HG03025 (cell line): ENCODE measurements at regions not wholly inside any gene's neighbourhood (a gene's known extent, or its start where the extent isn't known, plus 50 kb on each side); places are given as distances from the start of the nearest gene placed in this dataset.

Experiments used
- ATAC-seq: cut with Tn5 transposase; IDR thresholded peaks from one replicate; pipeline ENCODE4 v1.9.1; 2021; ENCODE audit warnings: mild to moderate bottlenecking, moderate library complexity; ENCODE audit not compliant: unreplicated experiment, low FRiP score

DNA sequence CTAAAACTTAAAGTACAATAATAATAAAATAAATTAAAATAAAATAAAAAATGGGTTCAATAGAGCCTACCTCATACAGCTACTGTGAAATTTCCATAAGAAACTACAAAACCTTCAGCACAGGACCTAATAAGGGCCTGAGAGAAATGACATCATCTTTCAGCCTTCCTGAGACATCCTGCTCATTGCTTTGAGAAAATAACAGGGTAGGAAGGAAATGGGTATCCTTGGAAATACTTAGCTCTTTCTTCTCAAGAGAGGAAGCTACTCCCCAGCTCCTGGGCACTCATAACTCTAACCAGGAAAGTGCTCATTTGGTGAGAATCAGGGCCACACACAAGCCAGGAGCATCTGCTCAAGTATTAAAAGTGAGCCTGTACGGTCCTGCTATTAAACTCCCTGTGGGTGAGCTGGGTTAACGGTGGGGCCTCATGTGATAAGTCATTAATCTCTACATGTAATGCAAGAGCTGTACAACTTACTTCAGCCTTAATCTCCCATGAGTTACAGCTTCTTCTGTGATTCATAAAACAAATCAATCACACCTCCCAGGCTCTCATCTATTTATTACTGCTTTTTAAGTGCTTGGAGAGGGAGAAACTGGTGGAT is 141.4 kb downstream of the MAFB start:
- no peak for ATAC-seq

DNA sequence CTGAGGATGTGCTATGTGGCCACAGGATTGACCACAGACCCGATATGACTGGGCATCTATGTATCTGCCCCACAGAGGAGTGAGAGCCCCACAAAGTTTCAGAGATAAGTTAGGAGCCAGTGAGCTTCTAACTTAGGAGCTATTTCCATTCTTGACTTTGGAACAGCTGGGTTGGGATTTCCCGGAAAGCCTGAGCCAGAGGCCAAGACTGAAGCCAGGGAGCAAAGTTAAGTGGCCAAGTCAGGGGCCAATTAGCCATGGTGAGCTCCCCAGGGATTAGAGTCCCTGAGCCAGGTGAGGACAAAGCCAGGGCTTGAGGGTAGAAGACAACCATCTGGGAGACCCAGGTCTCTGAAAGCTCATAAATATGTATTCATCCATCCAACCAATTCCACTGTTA is 143.6 kb downstream of the MAFB start:
- no peak for ATAC-seq

DNA sequence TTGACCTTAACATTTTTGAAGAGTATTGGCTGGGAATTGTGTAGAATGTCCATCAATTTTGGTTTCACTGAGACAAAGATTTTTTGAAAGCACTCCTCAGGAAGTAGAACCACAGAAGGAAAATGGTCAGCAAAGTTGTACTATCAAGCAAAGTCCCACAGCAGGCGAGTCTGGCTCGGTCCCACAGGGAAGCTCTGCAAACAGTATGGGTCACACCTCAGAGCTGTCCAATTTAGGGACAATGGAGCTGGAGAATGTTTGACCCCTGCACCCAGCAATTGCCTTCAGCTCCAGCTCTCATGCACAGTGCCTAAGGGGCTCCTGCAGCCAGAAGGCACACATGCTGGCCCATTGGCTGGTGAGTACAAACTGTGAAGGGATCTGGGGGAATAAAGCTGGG is 147.0 kb downstream of the MAFB start:
- ATAC-seq: no peak

DNA sequence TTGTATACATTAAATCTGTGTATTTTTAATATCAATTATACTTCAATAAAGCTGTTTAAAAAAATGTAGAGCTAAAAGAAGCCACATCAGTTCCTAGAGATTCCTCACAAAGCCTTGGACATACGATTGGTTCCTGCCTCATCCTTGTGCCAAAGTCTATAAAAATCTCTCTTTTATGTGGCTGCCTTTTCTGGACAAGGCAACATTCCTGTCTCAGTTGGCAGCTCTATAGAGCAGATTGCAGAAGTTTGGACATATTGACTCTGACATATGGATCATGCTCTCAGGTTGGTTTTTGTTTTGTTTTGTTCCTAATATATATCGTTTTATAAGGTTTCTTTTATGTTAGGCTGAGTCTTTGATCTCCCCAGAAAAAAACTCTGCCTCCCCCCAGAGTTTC is 148.9 kb downstream of the MAFB start:
- no peak for ATAC-seq

DNA sequence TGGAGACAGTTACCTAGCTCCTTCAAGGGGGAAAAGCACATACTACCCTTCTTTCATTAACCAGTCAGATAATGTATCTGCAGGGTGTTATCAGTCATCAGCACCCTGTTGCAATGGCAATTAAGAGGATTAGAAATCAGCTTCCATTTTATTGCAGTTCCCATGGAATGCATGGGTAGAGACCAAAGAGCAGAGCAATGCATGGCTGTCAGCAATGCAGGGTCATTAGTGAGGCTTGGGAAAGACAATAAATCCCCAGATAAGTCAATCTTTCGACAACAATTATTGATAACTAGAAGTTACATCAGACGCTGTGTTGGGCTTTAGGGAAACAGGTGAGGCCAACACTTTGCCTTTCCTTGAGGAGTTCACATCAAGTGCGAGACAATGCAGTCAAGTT is 150.9 kb downstream of the MAFB start:
- no peak for ATAC-seq

DNA sequence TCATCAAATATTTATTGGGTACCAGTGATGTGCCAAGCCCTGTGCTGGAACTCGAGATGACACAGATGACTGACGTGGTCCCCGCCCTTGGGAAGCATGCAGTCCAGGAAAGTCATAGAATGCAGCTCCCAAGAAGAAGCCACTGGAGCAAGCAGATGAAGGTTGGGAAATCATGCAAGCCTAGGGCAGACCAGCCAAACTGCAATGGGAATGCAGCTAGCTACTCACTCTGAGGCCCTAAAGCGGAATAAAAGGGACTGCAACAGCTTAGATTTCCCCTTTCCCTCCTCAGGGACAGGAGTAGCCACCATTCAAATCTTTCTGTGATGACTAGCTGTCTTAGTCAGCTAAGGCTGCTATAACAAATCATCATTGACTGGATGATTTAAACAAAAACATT is 152.2 kb downstream of the MAFB start:
- ATAC-seq: no peak

DNA sequence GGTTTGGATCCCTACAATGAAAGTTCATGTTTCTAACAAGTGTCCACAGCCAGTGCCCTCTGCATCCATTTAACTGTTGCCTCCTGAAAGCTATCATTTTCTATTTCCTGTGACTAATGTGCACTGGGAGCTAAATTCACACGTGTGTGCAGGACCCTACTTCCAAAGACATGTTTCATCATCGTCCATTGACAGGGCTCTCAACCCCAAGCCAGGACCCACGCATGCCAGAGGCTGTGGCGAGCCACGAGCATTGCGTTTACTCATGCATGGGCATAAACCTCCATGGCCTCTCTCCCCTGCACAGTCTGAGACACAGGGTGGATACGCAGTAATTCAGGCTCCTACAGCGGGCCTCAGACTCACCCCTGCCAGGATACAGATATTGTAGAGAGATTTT is 153.2 kb downstream of the MAFB start:
- ATAC-seq: no peak

DNA sequence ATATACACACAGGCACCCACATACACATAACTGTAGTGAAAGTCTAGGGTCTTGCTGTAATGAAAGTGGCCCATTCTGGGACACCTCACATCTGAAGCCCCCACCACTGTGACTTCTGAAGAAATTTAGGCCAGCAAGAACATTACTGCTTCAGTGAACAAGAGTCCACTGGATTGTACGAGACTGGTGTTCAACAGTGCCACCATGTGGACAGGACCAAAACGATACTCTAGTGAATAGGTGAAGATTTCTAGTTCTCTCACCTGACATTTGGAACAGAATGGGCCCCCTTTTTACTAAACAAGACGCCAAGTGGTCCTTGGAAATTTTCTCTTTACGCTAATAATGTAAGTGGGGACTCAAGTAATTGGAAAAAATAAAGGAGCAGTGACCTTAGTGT is 156.9 kb downstream of the MAFB start:
- ATAC-seq: no peak

DNA sequence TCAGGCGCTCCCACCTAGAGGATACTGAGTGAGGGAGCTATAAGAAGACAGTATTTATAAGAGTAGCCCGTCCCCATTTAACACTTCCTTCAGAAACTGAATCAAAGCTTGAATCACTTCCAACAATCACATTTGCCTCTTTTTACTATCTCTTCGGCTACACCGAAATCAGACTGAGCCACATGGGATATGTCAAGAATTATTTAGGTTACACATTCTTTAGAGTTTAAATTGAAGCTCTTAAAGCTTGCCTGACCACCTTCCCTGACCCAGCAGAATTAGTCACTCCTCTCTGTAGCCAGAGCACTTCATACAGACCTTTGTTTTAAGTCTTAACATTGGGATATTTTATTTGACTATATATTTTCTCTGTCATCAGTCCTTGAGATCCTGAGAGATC is 163.7 kb downstream of the MAFB start:
- no peak for ATAC-seq

DNA sequence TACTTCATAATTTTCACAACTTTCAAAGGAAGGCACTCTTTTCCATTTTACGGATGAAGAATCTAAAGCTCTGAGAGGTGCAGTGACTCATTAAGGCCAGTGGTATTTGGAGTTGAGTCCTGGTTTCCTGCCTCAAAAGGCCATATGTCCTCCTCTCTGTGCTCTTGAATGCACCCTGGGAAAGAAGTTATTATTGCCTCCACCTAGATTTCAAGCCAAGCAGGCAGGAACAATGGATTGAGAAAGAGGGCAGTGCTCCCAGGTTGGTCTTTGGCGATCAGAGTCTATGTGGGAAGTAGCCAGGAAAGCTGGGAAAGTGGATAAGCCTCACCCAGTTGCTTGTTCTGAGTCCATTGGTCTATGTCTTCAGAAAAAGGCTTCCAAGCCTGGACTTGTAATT is 165.0 kb downstream of the MAFB start:
- no peak for ATAC-seq

DNA sequence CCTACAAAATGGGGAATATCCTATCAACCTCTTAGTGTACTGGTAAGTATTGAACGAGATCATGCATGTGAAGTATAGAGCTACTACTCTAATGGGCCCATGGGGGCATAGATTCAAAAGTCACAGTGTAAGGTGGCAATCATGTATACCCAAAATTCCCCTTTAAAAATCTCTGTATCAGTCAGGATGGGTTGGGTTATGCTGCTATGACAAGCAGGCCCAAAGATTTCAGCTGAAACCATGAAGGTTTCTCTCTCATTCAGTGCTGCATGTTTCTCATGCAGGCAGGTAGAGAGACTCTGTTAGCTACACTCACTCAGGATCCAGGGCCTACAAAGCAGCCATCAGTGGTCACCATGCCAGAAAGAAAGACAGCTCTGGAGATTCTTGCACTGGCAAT is 166.6 kb downstream of the MAFB start:
- no peak for ATAC-seq

DNA sequence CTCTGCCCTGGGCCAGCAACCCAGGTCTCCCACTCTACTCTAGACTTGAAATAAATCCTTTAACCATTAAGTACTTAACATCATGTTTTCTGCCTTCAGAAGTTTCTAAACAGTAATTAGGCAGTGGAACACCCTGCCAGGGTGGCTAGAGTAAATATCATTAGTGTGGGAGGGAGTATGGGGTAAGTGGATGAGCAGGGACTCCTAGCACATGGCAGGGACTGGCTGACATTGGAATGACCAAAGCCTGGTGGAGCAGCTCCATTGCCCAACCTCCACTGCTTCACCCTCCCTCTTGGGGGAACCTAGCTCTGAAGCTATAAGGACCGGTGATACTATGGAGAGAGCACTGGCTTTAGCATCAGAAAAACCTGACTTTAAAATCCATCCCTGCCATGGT is 167.1 kb downstream of the MAFB start:
- ATAC-seq: no peak

DNA sequence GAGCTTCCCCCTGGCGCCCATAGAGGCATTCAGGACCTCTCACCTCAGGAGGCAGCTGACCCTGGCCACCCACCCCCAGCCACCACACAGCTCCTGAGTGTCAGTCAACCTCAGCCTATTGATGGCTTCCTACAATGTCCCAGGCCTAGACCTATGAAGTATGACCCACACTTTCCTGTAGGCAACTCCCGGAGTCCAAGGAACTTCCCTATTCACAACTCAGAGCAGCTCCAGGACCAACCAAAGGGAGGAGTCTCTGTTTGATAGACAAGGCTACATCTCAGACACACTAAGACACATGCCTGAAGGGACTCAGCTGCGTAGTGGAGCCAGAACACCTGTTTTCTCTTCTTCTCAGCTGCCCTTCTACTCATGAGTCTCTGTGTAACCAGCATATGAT is 169.1 kb downstream of the MAFB start:
- no peak for ATAC-seq

DNA sequence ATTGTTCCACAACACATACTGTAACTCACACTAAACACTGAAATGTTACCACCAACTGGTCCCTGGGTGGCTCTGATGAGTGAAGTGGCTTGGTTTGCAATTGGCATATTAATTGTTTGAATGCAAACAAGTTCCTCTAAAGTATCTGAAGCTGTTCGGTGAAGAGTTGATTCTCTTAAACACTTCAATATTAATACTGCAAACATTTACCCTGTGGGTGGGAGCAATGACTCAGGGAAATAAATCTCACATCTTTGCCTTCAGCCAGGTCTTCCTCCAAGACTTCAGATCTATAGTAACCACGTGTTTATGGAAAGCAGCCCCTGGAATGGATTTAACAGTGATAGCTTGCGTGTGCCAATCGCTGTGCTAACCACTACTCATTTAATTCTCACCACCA is 176.0 kb downstream of the MAFB start:
- ATAC-seq: no peak

DNA sequence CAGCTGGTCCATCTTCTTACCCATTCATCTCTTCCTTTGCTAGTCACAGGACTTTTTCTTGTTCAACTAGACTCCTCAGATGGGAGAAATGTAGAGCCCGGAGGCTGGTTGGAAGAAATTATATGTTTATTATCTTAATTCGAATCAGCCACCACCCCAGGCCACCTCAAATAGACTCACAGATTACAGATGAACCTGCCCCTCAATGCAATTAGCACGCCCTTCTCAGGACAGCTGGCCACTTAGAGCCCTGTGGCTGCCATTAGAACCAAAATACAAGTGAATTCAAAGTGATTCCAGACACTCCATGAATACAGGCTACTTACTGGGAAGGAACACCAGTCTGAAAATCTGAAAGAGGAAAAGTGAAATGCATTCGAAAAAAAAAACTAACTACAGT is 176.4 kb downstream of the MAFB start:
- no peak for ATAC-seq

DNA sequence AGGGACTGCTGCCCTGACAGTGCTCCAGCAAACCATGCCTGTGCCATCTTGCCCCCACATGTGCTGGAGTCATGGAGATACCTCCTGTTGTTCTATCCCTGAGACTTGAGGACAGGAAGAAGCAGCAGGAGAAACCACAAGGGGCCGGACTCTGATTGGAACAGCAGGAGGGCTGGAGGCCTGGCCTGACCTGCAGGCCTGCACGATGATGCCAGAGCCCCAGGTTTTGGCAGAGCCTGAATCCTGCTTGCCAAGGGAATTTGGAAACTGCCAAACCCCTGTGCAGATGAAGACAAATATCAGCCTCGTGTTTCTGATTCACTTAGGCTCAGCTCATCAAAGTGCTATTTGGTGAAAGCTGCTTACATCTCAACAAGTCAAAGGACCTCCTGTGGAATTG is 177.6 kb downstream of the MAFB start:
- ATAC-seq: no peak

DNA sequence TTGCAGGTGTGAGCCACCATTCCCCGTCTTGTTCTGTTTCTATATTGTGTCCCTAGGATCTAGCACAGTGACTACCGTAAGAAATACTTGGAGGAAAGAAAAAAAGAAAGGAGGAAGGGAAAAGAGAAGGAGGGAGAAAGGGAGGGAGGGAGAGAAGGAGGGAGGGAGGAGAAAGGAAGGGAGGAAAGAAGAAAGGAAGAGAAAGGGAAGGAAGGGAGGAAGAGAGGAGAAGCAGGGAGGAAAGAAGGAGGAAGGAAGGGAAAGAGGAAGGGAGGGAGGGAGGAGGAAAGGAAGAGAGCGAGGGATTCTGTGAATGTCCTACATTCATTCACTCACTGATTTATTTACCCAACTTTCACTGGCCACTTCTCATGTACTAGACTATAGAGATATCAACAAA is 178.4 kb downstream of the MAFB start:
- no peak for ATAC-seq

DNA sequence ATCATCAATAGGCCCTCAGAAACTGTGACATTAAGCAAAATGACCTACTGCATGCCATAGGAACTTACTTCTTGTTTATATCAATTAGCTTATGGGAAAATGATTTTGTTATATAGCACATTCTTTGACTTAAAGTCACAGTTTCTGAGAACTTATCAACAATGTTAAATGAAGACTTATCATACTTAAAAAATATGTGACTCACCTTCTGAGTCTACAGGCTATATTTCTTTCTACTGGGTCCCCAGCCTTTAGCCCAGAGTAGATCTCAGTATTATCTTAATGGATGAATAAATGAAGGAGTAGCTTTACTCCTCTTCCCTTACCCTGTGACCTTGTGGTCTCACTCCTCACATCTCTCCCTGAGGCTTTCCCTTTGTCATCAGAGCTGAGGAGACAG is 180.2 kb downstream of the MAFB start:
- ATAC-seq: no peak

DNA sequence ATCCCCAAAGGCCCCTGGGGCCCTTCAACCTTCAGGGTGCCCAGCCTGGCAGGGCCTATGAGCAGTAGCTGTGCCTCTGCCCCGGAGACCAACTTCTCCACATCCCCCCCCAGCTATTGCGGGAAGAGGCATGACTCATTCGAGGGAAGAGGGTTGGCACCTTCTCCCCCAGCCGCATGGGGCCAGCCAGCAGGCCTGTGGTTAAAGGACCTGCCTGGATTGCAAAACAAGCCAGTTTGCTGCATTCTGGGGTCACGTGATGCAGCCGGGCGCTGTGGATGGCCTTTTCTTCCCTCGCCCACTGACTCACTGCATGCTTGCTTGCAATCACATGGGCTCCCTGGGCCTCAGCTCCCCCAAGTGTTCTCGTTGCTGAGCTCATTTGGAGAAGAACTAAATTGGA is 182.5 kb downstream of the MAFB start:
- ATAC-seq: no peak

DNA sequence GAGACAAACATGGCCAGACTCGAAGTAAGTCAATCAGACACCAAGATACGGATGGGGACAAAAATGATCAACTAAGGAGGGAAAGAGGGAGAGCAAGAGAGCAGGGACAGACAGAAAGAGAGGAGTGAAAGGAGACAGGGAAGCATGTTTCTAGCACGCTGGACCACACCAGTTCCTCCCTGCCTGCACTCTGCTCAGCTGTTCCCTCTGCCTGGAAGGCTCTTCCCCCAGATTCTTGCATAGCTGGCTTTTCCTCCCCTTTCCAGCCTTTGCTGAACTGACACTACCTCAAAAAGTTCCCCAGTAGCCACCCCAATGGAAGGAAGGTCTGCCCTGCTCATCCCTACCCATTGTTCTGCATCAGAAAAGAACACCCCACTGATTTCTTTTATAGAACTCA is 185.9 kb downstream of the MAFB start:
- no peak for ATAC-seq

DNA sequence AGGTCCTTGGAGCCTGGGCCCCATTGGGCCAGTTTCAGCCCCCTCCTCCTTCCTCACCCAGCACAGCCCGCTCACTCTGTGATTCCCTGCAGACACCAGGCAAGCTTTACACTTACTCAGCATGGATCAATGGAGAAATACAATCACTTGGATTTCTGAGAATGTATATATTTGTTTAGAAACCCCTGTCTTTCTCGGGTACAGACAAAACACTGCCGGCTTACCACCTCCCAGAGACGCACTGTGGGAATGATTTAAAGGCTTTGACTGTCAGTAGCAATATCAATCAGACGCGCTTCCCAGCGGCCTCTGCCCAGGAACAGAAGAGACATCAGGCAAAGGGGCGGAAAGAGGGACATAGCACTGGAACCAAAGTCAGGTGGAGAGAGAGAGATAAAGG is 186.5 kb downstream of the MAFB start:
- ATAC-seq: no peak

DNA sequence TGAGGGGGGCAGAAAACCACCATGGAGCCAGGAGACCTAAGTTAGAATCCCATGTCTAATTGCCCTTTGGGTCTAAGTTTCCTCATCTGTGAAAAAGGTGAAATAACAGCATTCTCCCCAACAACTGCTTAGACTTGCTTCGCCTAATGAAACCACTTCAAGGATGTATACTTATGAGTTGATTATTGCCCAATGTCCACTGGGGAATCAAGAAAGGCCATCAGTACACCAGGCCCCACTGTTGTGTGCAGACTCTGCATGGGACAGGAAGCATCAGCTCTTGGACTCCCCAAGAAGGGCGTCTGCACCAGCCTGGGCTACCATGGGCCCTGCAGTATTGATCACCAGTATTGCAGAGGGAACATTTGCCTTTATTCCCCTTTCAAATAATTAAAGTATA is 189.6 kb downstream of the MAFB start:
- no peak for ATAC-seq

DNA sequence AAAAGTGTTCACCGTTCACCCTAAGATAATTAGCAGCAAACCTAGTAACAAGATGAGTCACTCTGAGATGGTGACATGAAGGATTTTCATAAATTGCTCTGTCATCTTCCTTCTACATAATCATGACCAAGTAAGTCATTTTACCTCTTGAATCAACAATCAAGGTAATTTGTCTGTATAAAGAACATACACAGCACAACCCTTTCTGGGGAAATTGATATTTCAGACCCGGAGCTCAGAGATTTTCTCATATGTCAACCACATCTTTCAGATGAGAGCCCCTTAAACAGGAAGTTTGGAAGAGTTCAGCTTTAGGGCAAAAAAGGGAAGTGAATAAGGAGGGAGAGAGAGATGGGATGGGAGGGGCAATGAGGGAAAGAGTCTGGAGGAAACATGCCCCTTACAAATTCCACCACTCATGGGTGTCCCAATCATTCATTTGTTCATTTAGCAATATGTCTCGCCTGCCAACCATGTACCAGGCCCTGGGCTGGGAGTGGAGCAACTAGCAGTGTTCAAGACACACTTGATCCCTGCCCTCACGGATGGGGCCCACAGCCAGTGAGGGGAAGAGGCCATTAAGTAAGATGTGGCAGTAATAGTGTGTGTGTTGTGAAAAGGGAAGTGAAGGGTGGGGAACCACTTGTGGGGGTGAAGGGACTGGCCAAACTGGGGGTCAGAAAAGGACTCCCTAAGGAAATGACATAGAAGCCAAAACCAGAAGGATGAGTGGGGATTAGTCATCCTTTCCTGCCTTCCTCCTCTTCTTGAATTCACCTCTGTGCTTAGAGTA is 190.9 kb downstream of the MAFB start:
- ATAC-seq: no peak
